ENCODE measurements at regions not wholly inside any gene's neighbourhood (a gene's known extent, or its start where the extent isn't known, plus 50 kb on each side); places are given as distances from the start of the nearest gene placed in this dataset.
"Not testable (repeated sequence)": the region's sequence is repeated elsewhere in the genome, so short reads cannot be mapped to it uniquely, and the experiment has no call there.

GRCh38 chr19:13652810-13653590 is 111.3 kb upstream of the MRI1 start:
- no peak for DNase-seq

- no peak for DNase-seq
Measured at GRCh38 chr19:13646758-13647157, 117.6 kb upstream of the MRI1 start.

GRCh38 chr19:13644645-13645044 is 119.7 kb upstream of the MRI1 start:
- no peak for DNase-seq

GRCh38 chr19:13640611-13641010 is 123.7 kb upstream of the MRI1 start:
- no peak for DNase-seq

GRCh38 chr19:13639342-13639929 is 124.9 kb upstream of the MRI1 start:
- DNase-seq, result no peak

GRCh38 chr19:13637664-13638063 is 126.7 kb upstream of the MRI1 start:
- DNase-seq, result no peak

GRCh38 chr19:13634658-13635057 is 128.4 kb upstream of the CACNA1A start:
- no peak for DNase-seq

GRCh38 chr19:13633522-13633922 is 127.2 kb upstream of the CACNA1A start:
- no peak for DNase-seq

GRCh38 chr19:13633109-13633508 is 126.8 kb upstream of the CACNA1A start:
- no peak for DNase-seq

GRCh38 chr19:13632164-13632563 is 125.9 kb upstream of the CACNA1A start:
- not testable (repeated sequence) for DNase-seq

- DNase-seq, result no peak
Measured at GRCh38 chr19:13629687-13630357, 123.5 kb upstream of the CACNA1A start.

- no peak for DNase-seq
Measured at GRCh38 chr19:13627531-13627930, 121.3 kb upstream of the CACNA1A start.

- no peak for DNase-seq
Measured at GRCh38 chr19:13623716-13624710, 117.7 kb upstream of the CACNA1A start.

GRCh38 chr19:13622766-13623715 is 116.8 kb upstream of the CACNA1A start:
- no peak for DNase-seq

- no peak for DNase-seq
Measured at GRCh38 chr19:13621413-13621812, 115.1 kb upstream of the CACNA1A start.

- no peak for DNase-seq
Measured at GRCh38 chr19:13619203-13619632, 112.9 kb upstream of the CACNA1A start.

GRCh38 chr19:13615890-13616289 is 109.6 kb upstream of the CACNA1A start:
- DNase-seq, result no peak

- DNase-seq, result no peak
Measured at GRCh38 chr19:13613447-13613846, 107.2 kb upstream of the CACNA1A start.

- no peak for DNase-seq
Measured at GRCh38 chr19:13611596-13611995, 105.3 kb upstream of the CACNA1A start.

GRCh38 chr19:13610039-13610691 is 103.9 kb upstream of the CACNA1A start:
- no peak for DNase-seq

- no peak for DNase-seq
Measured at GRCh38 chr19:13606156-13606555, 99.9 kb upstream of the CACNA1A start.
